AG04449 (cell line): ENCODE measurements at regions not wholly inside any gene's neighbourhood (a gene's known extent, or its start where the extent isn't known, plus 50 kb on each side); places are given as distances from the start of the nearest gene placed in this dataset.
"Not testable (repeated sequence)": the region's sequence is repeated elsewhere in the genome, so short reads cannot be mapped to it uniquely, and the experiment has no call there.

Source experiments
- CTCF ChIA-PET: fragments of 350-600 bp; formaldehyde crosslinking; extraction: SDS; loops from one replicate; lab custom pipeline; 2021; ENCODE audit warnings: antibody characterized with exemption; lab: Yijun Ruan, JAX
- POLR2A ChIA-PET: fragments of 400-600, 350-600 bp; formaldehyde crosslinking; extraction: SDS; loops from one replicate; lab custom pipeline; 2020; ENCODE audit warnings: antibody characterized with exemption, inconsistent platforms; lab: Yijun Ruan, JAX
- DNase-seq: peaks from one replicate; pipeline ENCODE4 v3.0.0-alpha.2; 2010; ENCODE audit warnings: low read depth, low spot score
- H3K4me3 ChIP-seq: 2 replicates; pipeline ENCODE4 v1.5.1; 2011; ENCODE audit warnings: low read depth, mild to moderate bottlenecking, control low read depth, low read length
- CTCF ChIP-seq: IDR thresholded peaks from one replicate; pipeline ENCODE4 v1.5.1; 2011; ENCODE audit warnings: mild to moderate bottlenecking, moderate library complexity, low read length, control low read depth, inconsistent platforms; ENCODE audit not compliant: insufficient read depth; ENCODE audit errors: missing control alignments

GRCh38 chr14:76699209-76699938 lies 61.9 kb upstream of the VASH1 start:
- ChIA-PET POLR2A (no interaction called here), CTCF (interaction anchor here (1.3 to 3.9 kb wide), 2 partner anchors 10 to 85 kb away, joined by 4 to 31 read pairs; no protein-coding TSS in a partner anchor)
- no peak for DNase-seq
- no peak for TF ChIP-seq CTCF
- H3K4me3 ChIP-seq, result no peak overlapping the region

- TF ChIP-seq CTCF, result no peak
- POLR2A ChIA-PET, result no interaction called here
- no peak overlapping the region for H3K4me3 ChIP-seq
- CTCF ChIA-PET, result interaction anchor here (3.9 kb wide), 1 partner anchor 9 kb away, joined by 31 read pairs; no protein-coding TSS in a partner anchor
- DNase-seq, result no peak
These were observed 61.2 kb upstream of the VASH1 start for GRCh38 chr14:76699939-76700590.

- no peak overlapping the region for H3K4me3 ChIP-seq
- no peak for DNase-seq
- no peak for TF ChIP-seq CTCF
- POLR2A ChIA-PET, result no interaction called here
- CTCF ChIA-PET, result interaction anchor here (3.9 kb wide), 1 partner anchor 8 kb away, joined by 31 read pairs; no protein-coding TSS in a partner anchor
These were observed 59.8 kb upstream of the VASH1 start for GRCh38 chr14:76701436-76701835.

- CTCF ChIA-PET, result interaction anchor here (3.9 kb wide), 1 partner anchor 7 kb away, joined by 31 read pairs; no protein-coding TSS in a partner anchor
- no peak for DNase-seq
- no peak overlapping the region for H3K4me3 ChIP-seq
- POLR2A ChIA-PET, result no interaction called here
- TF ChIP-seq CTCF, result no peak
These were observed 59.3 kb upstream of the VASH1 start for GRCh38 chr14:76701981-76702380.

- POLR2A ChIA-PET, result no interaction called here
- no peak for TF ChIP-seq CTCF
- CTCF ChIA-PET, result no interaction called here
- H3K4me3 ChIP-seq, result no peak overlapping the region
- DNase-seq, result no peak
These were observed 56.1 kb upstream of the VASH1 start for GRCh38 chr14:76705214-76705613.

- H3K4me3 ChIP-seq, DNase-seq, POLR2A ChIA-PET: not testable (repeated sequence)
- CTCF ChIA-PET, result interaction anchor here (6.9 kb wide), 1 partner anchor 104 kb away, joined by 96 read pairs; the partner anchor contains the start of gene ANGEL1
These were observed 55.1 kb upstream of the VASH1 start for GRCh38 chr14:76706207-76706606.
